ENCODE measurements at regions not wholly inside any gene's neighbourhood (a gene's known extent, or its start where the extent isn't known, plus 50 kb on each side); places are given as distances from the start of the nearest gene placed in this dataset.
A peak's percentile ranks its signal among the peaks of the same experiment; 100 is the strongest.
"Not testable (repeated sequence)": the region's sequence is repeated elsewhere in the genome, so short reads cannot be mapped to it uniquely, and the experiment has no call there.

GRCh38 chr12:126963825-126964224, 1303.1 kb upstream of the TMEM132C start:
- H3K4me3 Mint-ChIP-seq: peak overlapping the region in 1 of 4 donors; percentile 13
- no peaks in the 10 kb centered on the region for H3K36me3 Mint-ChIP-seq
- peaks cover 0 to 1% (median 0%) of the 10 kb centered on the region in 3 donors for H3K9me3 Mint-ChIP-seq
- no peaks in the 10 kb centered on the region for H3K27me3 Mint-ChIP-seq
- no peak overlapping the region for H3K27ac Mint-ChIP-seq
- H3K4me1 Mint-ChIP-seq: peaks cover 0 to 2% (median 0%) of the 10 kb centered on the region in 3 donors

- Mint-ChIP-seq H3K27ac (no peak overlapping the region), H3K9me3 (peaks cover 0 to 1% (median 0%) of the 10 kb centered on the region in 3 donors), H3K27me3 (no peaks in the 10 kb centered on the region), H3K36me3 (no peaks in the 10 kb centered on the region), H3K4me3 (no peak overlapping the region), H3K4me1 (no peaks in the 10 kb centered on the region)
These were observed 1300.5 kb upstream of the TMEM132C start for GRCh38 chr12:126966498-126966897.

- peaks cover 0 to 1% (median 0%) of the 10 kb centered on the region in 3 donors for H3K9me3 Mint-ChIP-seq
- no peak overlapping the region for H3K27ac Mint-ChIP-seq
- H3K27me3 Mint-ChIP-seq: no peaks in the 10 kb centered on the region
- H3K4me1 Mint-ChIP-seq: no peaks in the 10 kb centered on the region
- no peaks in the 10 kb centered on the region for H3K36me3 Mint-ChIP-seq
- H3K4me3 Mint-ChIP-seq: no peak overlapping the region
These were observed 1299.8 kb upstream of the TMEM132C start for GRCh38 chr12:126967152-126967551.

- no peaks in the 10 kb centered on the region for H3K36me3 Mint-ChIP-seq
- H3K9me3 Mint-ChIP-seq: peaks cover 0 to 7% (median 2%) of the 10 kb centered on the region in 3 donors
- H3K4me1 Mint-ChIP-seq: no peaks in the 10 kb centered on the region
- H3K4me3 Mint-ChIP-seq: no peak overlapping the region
- H3K27ac Mint-ChIP-seq: no peak overlapping the region
- H3K27me3 Mint-ChIP-seq: no peaks in the 10 kb centered on the region
These were observed 1292.2 kb upstream of the TMEM132C start for GRCh38 chr12:126974779-126975178.

GRCh38 chr12:126976579-126976978, 1290.4 kb upstream of the TMEM132C start:
- no peak overlapping the region for H3K4me3 Mint-ChIP-seq
- H3K4me1 Mint-ChIP-seq: no peaks in the 10 kb centered on the region
- H3K9me3 Mint-ChIP-seq: peaks cover 0 to 7% (median 2%) of the 10 kb centered on the region in 3 donors
- no peaks in the 10 kb centered on the region for H3K27me3 Mint-ChIP-seq
- H3K27ac Mint-ChIP-seq: no peak overlapping the region
- H3K36me3 Mint-ChIP-seq: no peaks in the 10 kb centered on the region

GRCh38 chr12:126979564-126979963, 1287.4 kb upstream of the TMEM132C start:
- H3K4me1 Mint-ChIP-seq, H3K4me3 Mint-ChIP-seq, H3K27me3 Mint-ChIP-seq, H3K36me3 Mint-ChIP-seq, H3K27ac Mint-ChIP-seq: not testable (repeated sequence)
- H3K9me3 Mint-ChIP-seq: peaks cover 2 to 10% (median 5%) of the 10 kb centered on the region in 3 donors

- H3K9me3 Mint-ChIP-seq: peaks cover 0 to 18% (median 9%) of the 10 kb centered on the region in 3 donors
- no peak overlapping the region for H3K27ac Mint-ChIP-seq
- no peaks in the 10 kb centered on the region for H3K36me3 Mint-ChIP-seq
- no peaks in the 10 kb centered on the region for H3K4me1 Mint-ChIP-seq
- H3K27me3 Mint-ChIP-seq: no peaks in the 10 kb centered on the region
- H3K4me3 Mint-ChIP-seq: no peak overlapping the region
These were observed 1284.3 kb upstream of the TMEM132C start for GRCh38 chr12:126982707-126983106.

GRCh38 chr12:126983735-126984134, 1283.2 kb upstream of the TMEM132C start:
- H3K27ac Mint-ChIP-seq, H3K36me3 Mint-ChIP-seq, H3K4me3 Mint-ChIP-seq, H3K27me3 Mint-ChIP-seq, H3K4me1 Mint-ChIP-seq: not testable (repeated sequence)
- H3K9me3 Mint-ChIP-seq: peaks cover 0 to 18% (median 9%) of the 10 kb centered on the region in 3 donors

GRCh38 chr12:126985663-126986062, 1281.3 kb upstream of the TMEM132C start:
- not testable (repeated sequence) for H3K27me3 Mint-ChIP-seq, H3K4me3 Mint-ChIP-seq, H3K27ac Mint-ChIP-seq, H3K36me3 Mint-ChIP-seq, H3K4me1 Mint-ChIP-seq
- H3K9me3 Mint-ChIP-seq: peaks cover 0 to 22% (median 9%) of the 10 kb centered on the region in 3 donors

GRCh38 chr12:126989532-126989931, 1277.4 kb upstream of the TMEM132C start:
- Mint-ChIP-seq H3K36me3 (no peaks in the 10 kb centered on the region), H3K27ac (no peak overlapping the region), H3K27me3 (no peaks in the 10 kb centered on the region), H3K9me3 (peaks cover 4 to 16% (median 4%) of the 10 kb centered on the region in 3 donors), H3K4me3 (no peak overlapping the region), H3K4me1 (no peaks in the 10 kb centered on the region)

- Mint-ChIP-seq H3K27ac (no peak overlapping the region), H3K4me1 (peaks cover 0 to 2% (median 0%) of the 10 kb centered on the region in 3 donors), H3K9me3 (peaks cover 0 to 12% (median 4%) of the 10 kb centered on the region in 3 donors), H3K4me3 (no peak overlapping the region), H3K27me3 (no peaks in the 10 kb centered on the region), H3K36me3 (peaks cover 2% of the 10 kb centered on the region)
These were observed 1273.1 kb upstream of the TMEM132C start for GRCh38 chr12:126993898-126994297.

- Mint-ChIP-seq H3K36me3 (peaks cover 2% of the 10 kb centered on the region), H3K9me3 (peaks cover 1 to 10% (median 4%) of the 10 kb centered on the region in 3 donors), H3K4me3 (no peak overlapping the region), H3K4me1 (peaks cover 0 to 2% (median 0%) of the 10 kb centered on the region in 3 donors), H3K27ac (peak overlapping the region in 1 of 3 donors; percentile 57), H3K27me3 (no peaks in the 10 kb centered on the region)
These were observed 1272.4 kb upstream of the TMEM132C start for GRCh38 chr12:126994599-126994998.

- Mint-ChIP-seq H3K27ac (no peak overlapping the region), H3K4me1 (peaks cover 0 to 2% (median 0%) of the 10 kb centered on the region in 3 donors), H3K36me3 (peaks cover 2% of the 10 kb centered on the region), H3K4me3 (no peak overlapping the region), H3K9me3 (peaks cover 2 to 4% (median 3%) of the 10 kb centered on the region in 3 donors), H3K27me3 (no peaks in the 10 kb centered on the region)
These were observed 1268.9 kb upstream of the TMEM132C start for GRCh38 chr12:126998031-126998430.

GRCh38 chr12:126998747-126999285, 1268.2 kb upstream of the TMEM132C start:
- Mint-ChIP-seq H3K4me3 (no peak overlapping the region), H3K9me3 (peaks cover 1 to 4% (median 3%) of the 10 kb centered on the region in 3 donors), H3K27ac (no peak overlapping the region), H3K27me3 (no peaks in the 10 kb centered on the region), H3K36me3 (peaks cover 2% of the 10 kb centered on the region), H3K4me1 (peaks cover 0 to 2% (median 0%) of the 10 kb centered on the region in 3 donors)

GRCh38 chr12:126999352-126999751, 1267.6 kb upstream of the TMEM132C start:
- Mint-ChIP-seq H3K4me1 (peaks cover 0 to 2% (median 0%) of the 10 kb centered on the region in 3 donors), H3K4me3 (no peak overlapping the region), H3K27ac (no peak overlapping the region), H3K9me3 (peaks cover 1 to 4% (median 3%) of the 10 kb centered on the region in 3 donors), H3K36me3 (peaks cover 2% of the 10 kb centered on the region), H3K27me3 (no peaks in the 10 kb centered on the region)

GRCh38 chr12:127005406-127005805, 1261.6 kb upstream of the TMEM132C start:
- Mint-ChIP-seq H3K4me1 (no peaks in the 10 kb centered on the region), H3K27me3 (no peaks in the 10 kb centered on the region), H3K36me3 (no peaks in the 10 kb centered on the region), H3K4me3 (no peak overlapping the region), H3K9me3 (peaks cover 0 to 7% (median 3%) of the 10 kb centered on the region in 3 donors), H3K27ac (no peak overlapping the region)

Data from IgD-negative memory B cell (primary cell).